SU-DHL-6 (cell line): ENCODE measurements at regions not wholly inside any gene's neighbourhood (a gene's known extent, or its start where the extent isn't known, plus 50 kb on each side); places are given as distances from the start of the nearest gene placed in this dataset.

Experiments
- H2AFZ ChIP-seq: fragments of 200-600 bp; sonication (generic); 2 replicates; pipeline ENCODE4 v1.6.1; 2014; ENCODE audit warnings: low read depth, mild to moderate bottlenecking, moderate library complexity, mixed read lengths, antibody characterized with exemption, low read length; ENCODE audit not compliant: severe bottlenecking
- H3F3A ChIP-seq: fragments of 200-600 bp; shearing (Covaris generic); 2 replicates; pipeline ENCODE4 v1.6.0; 2016; ENCODE audit warnings: antibody characterized with exemption, mild to moderate bottlenecking; ENCODE audit not compliant: insufficient read depth
- H3K27ac ChIP-seq: fragments of 200-600 bp; sonication (generic); 2 replicates; pipeline ENCODE4 v1.5.1; 2016; ENCODE audit warnings: low read depth, mild to moderate bottlenecking, low read length, moderate library complexity, mixed read lengths
- H3K27me3 ChIP-seq: fragments of 200-600 bp; sonication (generic), shearing (Covaris generic); 2 replicates; pipeline ENCODE4 v1.6.0; 2014; ENCODE audit warnings: mild to moderate bottlenecking, low read length
- H3K36me3 ChIP-seq: fragments of 200-600 bp; sonication (generic); 2 replicates; pipeline ENCODE4 v1.6.1; 2014; ENCODE audit warnings: mild to moderate bottlenecking, low read length, mixed read lengths
- H3K4me2 ChIP-seq: fragments of 300-600, 200-600 bp; shearing (Covaris generic), sonication (generic); 2 replicates; pipeline ENCODE4 v1.6.0; 2014; ENCODE audit warnings: low read length, low read depth, mild to moderate bottlenecking; ENCODE audit not compliant: poor library complexity, severe bottlenecking
- H3K4me3 ChIP-seq: fragments of 200-600 bp; sonication (generic); 2 replicates; pipeline ENCODE4 v1.5.1; 2014; ENCODE audit warnings: antibody characterized with exemption, low read length, mild to moderate bottlenecking, mixed read lengths; ENCODE audit not compliant: insufficient read depth, poor library complexity, severe bottlenecking
- H3K79me2 ChIP-seq: fragments of 200-600 bp; sonication (generic); 2 replicates; pipeline ENCODE4 v1.6.1; 2014; ENCODE audit warnings: mild to moderate bottlenecking, low read length, moderate library complexity; ENCODE audit not compliant: insufficient read depth
- H3K9ac ChIP-seq: fragments of 200-600 bp; sonication (generic); 2 replicates; pipeline ENCODE4 v1.7.0; 2014; ENCODE audit warnings: mild to moderate bottlenecking, low read length
- H3K9me2 ChIP-seq: fragments of 200-600 bp; sonication (generic); replicated peaks from 2 replicates; pipeline ENCODE4 v1.6.1; 2014; ENCODE audit warnings: low read length; ENCODE audit not compliant: insufficient read depth
- H3K9me3 ChIP-seq: fragments of 200-600 bp; sonication (generic); 2 replicates; pipeline ENCODE4 v1.6.1; 2014; ENCODE audit warnings: low read length, mixed read lengths; ENCODE audit not compliant: insufficient read depth
- H4K20me1 ChIP-seq: fragments of 200-600 bp; sonication (generic); 2 replicates; pipeline ENCODE4 v1.6.1; 2014; ENCODE audit warnings: low read depth, mild to moderate bottlenecking, antibody characterized with exemption, low read length, moderate library complexity, mixed read lengths
- EZH2phosphoT487 ChIP-seq: fragments of 200-600 bp; sonication (generic), shearing (Covaris generic); conservative IDR thresholded peaks from 2 replicates; pipeline ENCODE4 v1.6.1; 2018; ENCODE audit warnings: mild to moderate bottlenecking, antibody characterized with exemption, low read length, moderate library complexity, mixed read lengths
- TF ChIP-seq, protein P1 (sequence below): fragments of 200-600 bp; sonication (generic); IDR thresholded peaks from one replicate; pipeline ENCODE4 v1.5.1; 2017; ENCODE audit warnings: antibody characterized with exemption, mild to moderate bottlenecking, low read length, moderate library complexity; ENCODE audit not compliant: insufficient read depth, poor library complexity, severe bottlenecking

DNA sequence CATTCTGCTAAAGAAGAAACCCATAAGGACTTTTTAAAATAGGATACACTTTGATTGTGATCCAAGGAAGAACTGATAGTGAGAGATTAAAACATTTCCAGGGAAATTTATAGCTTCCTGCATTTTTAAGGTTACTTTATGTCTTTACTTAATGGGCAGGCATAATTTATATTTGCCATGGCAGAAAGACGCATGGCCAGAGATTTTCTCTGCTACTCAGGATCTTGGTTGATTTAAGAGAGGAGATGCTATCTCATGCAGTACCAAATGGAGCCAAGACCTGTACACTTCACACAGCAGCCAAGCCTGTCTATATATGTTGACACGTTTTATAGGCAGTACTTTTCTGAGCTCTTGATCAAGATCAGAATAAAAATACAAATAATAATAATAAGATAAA lies 60.9 kb upstream of the NT5C1B start:
- Histone ChIP-seq H3K36me3 (no peaks in the 10 kb centered on the region), H3K9me2 (no peaks in the 10 kb centered on the region), H3K27me3 (no peaks in the 10 kb centered on the region), H3K4me2 (no peak overlapping the region), H3K9me3 (no peaks in the 10 kb centered on the region), H3K9ac (no peak overlapping the region), H3F3A (no peaks in the 10 kb centered on the region), H4K20me1 (no peaks in the 10 kb centered on the region), H3K4me3 (no peak overlapping the region), H3K79me2 (no peaks in the 10 kb centered on the region), H2AFZ (no peak overlapping the region), H3K27ac (no peak overlapping the region)
- TF ChIP-seq, protein P1, sequence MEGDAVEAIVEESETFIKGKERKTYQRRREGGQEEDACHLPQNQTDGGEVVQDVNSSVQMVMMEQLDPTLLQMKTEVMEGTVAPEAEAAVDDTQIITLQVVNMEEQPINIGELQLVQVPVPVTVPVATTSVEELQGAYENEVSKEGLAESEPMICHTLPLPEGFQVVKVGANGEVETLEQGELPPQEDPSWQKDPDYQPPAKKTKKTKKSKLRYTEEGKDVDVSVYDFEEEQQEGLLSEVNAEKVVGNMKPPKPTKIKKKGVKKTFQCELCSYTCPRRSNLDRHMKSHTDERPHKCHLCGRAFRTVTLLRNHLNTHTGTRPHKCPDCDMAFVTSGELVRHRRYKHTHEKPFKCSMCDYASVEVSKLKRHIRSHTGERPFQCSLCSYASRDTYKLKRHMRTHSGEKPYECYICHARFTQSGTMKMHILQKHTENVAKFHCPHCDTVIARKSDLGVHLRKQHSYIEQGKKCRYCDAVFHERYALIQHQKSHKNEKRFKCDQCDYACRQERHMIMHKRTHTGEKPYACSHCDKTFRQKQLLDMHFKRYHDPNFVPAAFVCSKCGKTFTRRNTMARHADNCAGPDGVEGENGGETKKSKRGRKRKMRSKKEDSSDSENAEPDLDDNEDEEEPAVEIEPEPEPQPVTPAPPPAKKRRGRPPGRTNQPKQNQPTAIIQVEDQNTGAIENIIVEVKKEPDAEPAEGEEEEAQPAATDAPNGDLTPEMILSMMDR = no peak
- TF ChIP-seq EZH2phosphoT487 = no peak

DNA sequence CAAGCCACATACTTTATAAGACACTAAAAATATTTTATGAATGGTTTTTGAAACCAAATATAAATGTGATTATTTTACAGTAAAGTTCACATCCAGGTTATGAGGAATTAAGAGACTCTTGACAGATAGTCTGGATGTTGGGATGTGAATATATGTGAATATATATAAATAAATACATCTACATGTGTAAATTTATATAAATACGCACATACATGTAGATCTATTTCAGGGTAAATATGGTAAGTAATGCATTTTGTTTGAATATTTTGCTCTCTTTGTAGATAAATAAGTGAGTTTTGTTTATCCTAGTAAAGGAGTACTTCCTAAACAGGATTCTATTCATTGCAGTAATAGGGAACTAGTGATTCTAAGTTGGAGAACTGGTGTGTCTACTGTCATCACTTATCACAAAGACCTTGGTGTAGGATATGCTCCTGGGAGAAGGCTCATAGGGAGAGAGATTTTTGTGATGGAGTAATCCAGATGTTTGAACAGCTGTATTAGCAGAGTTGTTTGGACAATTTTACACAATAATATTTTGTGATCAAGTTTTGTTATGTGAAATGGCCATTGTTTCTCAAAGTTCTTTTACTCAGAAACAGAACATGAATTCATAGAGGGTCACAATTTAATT lies 60.2 kb upstream of the NT5C1B start:
- Histone ChIP-seq H3K27me3 (no peaks in the 10 kb centered on the region), H3K4me3 (no peak overlapping the region), H3K4me2 (no peak overlapping the region), H3K79me2 (no peaks in the 10 kb centered on the region), H3K9ac (no peak overlapping the region), H4K20me1 (no peaks in the 10 kb centered on the region), H3K9me3 (no peaks in the 10 kb centered on the region), H3K36me3 (no peaks in the 10 kb centered on the region), H3K27ac (no peak overlapping the region), H3K9me2 (no peaks in the 10 kb centered on the region), H3F3A (no peaks in the 10 kb centered on the region), H2AFZ (no peak overlapping the region)
- TF ChIP-seq, protein P1 = no peak
- TF ChIP-seq EZH2phosphoT487 = no peak

GRCh38 chr2:18648161-18648560 lies 58.8 kb upstream of the NT5C1B start:
- Histone ChIP-seq H3F3A (no peaks in the 10 kb centered on the region), H3K9me3 (no peaks in the 10 kb centered on the region), H3K4me2 (no peak overlapping the region), H3K27ac (no peak overlapping the region), H2AFZ (no peak overlapping the region), H3K27me3 (no peaks in the 10 kb centered on the region), H3K9ac (no peak overlapping the region), H4K20me1 (no peaks in the 10 kb centered on the region), H3K79me2 (no peaks in the 10 kb centered on the region), H3K9me2 (no peaks in the 10 kb centered on the region), H3K36me3 (no peaks in the 10 kb centered on the region), H3K4me3 (no peak overlapping the region)
- TF ChIP-seq, protein P1 = no peak
- no peak for TF ChIP-seq EZH2phosphoT487
